ENCODE measurements at regions not wholly inside any gene's neighbourhood (a gene's known extent, or its start where the extent isn't known, plus 50 kb on each side); places are given as distances from the start of the nearest gene placed in this dataset.

DNA sequence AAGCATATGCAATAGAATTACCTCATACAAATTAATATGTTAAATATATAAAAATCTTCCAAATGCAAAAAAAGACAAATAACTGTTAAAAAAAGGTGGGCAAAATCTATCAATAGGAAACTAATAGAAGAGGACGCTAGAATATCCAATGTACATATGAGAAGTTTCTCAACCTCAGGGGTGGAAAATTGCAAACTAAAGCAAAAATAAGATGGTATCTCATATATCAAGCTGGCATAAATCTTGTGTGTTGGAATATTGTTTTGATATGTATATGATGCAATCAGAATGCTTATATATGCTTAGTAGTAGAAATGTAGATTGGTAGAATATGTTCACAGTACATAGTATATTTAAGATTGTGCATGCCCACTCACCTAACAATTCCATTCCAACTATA, 395.0 kb upstream of the OPRM1 start:
- 90 to 94% methylated on average over 1 of the region's 1 CpG for WGBS, 2 donors
- no peaks in the 10 kb centered on the region for H3K9me3 ChIP-seq
- no peaks in the 10 kb centered on the region for H3K4me1 ChIP-seq
- DNase-seq: no peak
- H3K36me3 ChIP-seq: no peaks in the 10 kb centered on the region
- no peak overlapping the region for H3K4me3 ChIP-seq
- H3K27ac ChIP-seq: no peak overlapping the region
- H3K27me3 ChIP-seq: no peaks in the 10 kb centered on the region
- TF ChIP-seq POLR2AphosphoS5 (IDR thresholded peaks at IDR 0.05) (no peak), POLR2A (IDR thresholded peaks at IDR 0.05) (no peak), EP300 (IDR thresholded peaks at IDR 0.05) (no peak)
- TF ChIP-seq, protein P1, sequence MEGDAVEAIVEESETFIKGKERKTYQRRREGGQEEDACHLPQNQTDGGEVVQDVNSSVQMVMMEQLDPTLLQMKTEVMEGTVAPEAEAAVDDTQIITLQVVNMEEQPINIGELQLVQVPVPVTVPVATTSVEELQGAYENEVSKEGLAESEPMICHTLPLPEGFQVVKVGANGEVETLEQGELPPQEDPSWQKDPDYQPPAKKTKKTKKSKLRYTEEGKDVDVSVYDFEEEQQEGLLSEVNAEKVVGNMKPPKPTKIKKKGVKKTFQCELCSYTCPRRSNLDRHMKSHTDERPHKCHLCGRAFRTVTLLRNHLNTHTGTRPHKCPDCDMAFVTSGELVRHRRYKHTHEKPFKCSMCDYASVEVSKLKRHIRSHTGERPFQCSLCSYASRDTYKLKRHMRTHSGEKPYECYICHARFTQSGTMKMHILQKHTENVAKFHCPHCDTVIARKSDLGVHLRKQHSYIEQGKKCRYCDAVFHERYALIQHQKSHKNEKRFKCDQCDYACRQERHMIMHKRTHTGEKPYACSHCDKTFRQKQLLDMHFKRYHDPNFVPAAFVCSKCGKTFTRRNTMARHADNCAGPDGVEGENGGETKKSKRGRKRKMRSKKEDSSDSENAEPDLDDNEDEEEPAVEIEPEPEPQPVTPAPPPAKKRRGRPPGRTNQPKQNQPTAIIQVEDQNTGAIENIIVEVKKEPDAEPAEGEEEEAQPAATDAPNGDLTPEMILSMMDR (IDR thresholded peaks at IDR 0.05): no peak
- intact Hi-C loops (cut with DNase I): no loop called here

DNA sequence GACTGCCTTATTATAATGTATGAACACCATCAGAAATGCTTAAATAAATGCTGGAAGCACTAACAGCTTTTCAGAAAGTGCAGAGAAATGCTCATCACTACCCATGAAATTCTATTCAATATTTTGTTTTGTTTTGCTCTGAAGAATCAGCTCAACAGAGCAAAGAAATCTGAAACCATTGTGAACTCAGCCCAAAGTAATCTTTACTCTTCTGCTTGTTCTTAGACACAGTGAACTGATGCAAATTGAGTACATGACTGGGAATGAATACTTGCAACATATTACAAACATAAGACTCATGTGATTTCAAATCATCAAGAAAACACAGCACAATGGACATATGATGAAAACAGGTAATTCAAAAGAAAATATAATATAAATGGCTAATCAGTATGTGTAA, 404.6 kb upstream of the OPRM1 start:
- intact Hi-C loops (cut with DNase I): no loop called here
- H3K36me3 ChIP-seq: no peaks in the 10 kb centered on the region
- no peaks in the 10 kb centered on the region for H3K9me3 ChIP-seq
- H3K27ac ChIP-seq: no peak overlapping the region
- DNase-seq: no peak
- no peaks in the 10 kb centered on the region for H3K4me1 ChIP-seq
- H3K27me3 ChIP-seq: no peaks in the 10 kb centered on the region
- no peak for TF ChIP-seq POLR2A (IDR thresholded peaks at IDR 0.05)
- TF ChIP-seq, protein P1 (IDR thresholded peaks at IDR 0.05): no peak
- no peak for TF ChIP-seq POLR2AphosphoS5 (IDR thresholded peaks at IDR 0.05)
- TF ChIP-seq EP300 (IDR thresholded peaks at IDR 0.05): no peak
- no peak overlapping the region for H3K4me3 ChIP-seq

DNA sequence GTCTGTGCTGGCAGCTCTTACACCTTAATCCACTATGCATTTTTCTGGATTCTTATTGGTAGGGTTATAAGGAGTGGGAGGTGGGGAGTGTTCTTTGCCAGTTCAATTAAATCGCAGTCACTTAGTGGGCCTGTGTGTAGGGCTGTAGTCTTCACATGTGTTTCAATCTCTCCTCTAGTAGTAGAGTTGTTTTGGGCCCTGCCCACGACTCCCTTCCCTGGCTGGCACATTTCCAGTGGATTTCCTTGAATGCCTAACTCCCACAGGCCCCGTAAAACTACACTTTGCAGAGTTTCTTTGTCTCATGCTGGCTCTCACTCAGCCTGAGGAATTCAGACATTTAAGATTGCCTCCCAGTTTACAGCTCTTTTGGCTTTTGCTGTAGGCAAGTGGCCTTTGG, 414.0 kb upstream of the OPRM1 start:
- no peak for DNase-seq
- H3K27me3 ChIP-seq: no peaks in the 10 kb centered on the region
- intact Hi-C loops (cut with DNase I): no loop called here
- no peak overlapping the region for H3K27ac ChIP-seq
- H3K36me3 ChIP-seq: no peaks in the 10 kb centered on the region
- H3K4me3 ChIP-seq: no peak overlapping the region
- no peaks in the 10 kb centered on the region for H3K9me3 ChIP-seq
- WGBS, 2 donors: 17 to 37% methylated on average over 3 of the region's 3 CpGs
- no peaks in the 10 kb centered on the region for H3K4me1 ChIP-seq
- TF ChIP-seq POLR2A (IDR thresholded peaks at IDR 0.05) (no peak), EP300 (IDR thresholded peaks at IDR 0.05) (no peak), POLR2AphosphoS5 (IDR thresholded peaks at IDR 0.05) (no peak)
- TF ChIP-seq, protein P1 (IDR thresholded peaks at IDR 0.05): no peak

DNA sequence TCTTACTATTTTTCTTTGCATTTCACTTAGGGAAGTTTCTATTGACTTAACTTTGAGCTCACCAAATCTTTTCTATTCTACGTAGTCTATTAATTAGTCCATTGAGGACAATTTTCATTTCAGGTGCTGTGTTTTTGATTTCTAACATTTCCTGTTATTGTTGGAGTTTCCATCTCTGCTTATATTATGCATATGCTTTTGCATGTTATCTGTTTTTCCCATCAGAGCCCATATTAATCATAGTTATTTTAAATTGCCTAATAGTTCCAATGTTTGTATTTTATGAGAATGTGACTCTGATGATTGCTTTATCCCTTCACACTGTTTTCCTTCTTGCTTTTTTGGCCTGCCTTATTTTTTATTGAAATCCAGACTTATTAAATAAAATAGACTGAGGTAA, 414.5 kb upstream of the OPRM1 start:
- TF ChIP-seq POLR2A (IDR thresholded peaks at IDR 0.05) (no peak), EP300 (IDR thresholded peaks at IDR 0.05) (no peak), POLR2AphosphoS5 (IDR thresholded peaks at IDR 0.05) (no peak)
- TF ChIP-seq, protein P1 (IDR thresholded peaks at IDR 0.05): no peak

DNA sequence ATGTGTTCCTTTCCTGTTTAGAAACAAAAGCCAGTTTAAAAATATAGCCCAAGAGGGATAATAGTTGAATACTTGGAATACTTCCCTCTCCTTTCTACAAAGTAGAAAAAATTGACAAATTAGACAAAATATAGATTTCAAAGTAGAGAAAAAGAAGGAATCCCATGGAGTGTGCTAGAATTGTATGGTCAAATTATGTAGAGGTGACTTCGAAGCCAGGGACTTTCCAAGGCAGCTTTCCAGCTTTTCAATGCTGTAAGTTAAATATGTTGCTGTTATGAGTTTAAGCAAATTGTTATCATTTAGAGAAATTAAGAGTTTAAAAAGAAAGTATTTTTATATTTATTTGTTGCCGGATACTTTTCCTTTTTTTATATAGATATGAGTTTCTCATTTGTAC, 415.5 kb upstream of the OPRM1 start:
- DNase-seq: no peak
- H3K27ac ChIP-seq: no peak overlapping the region
- TF ChIP-seq, protein P1 (IDR thresholded peaks at IDR 0.05): no peak
- TF ChIP-seq POLR2A (IDR thresholded peaks at IDR 0.05): no peak
- TF ChIP-seq EP300 (IDR thresholded peaks at IDR 0.05): no peak
- TF ChIP-seq POLR2AphosphoS5 (IDR thresholded peaks at IDR 0.05): no peak
- H3K4me3 ChIP-seq: no peak overlapping the region
- no peaks in the 10 kb centered on the region for H3K36me3 ChIP-seq
- WGBS, 2 donors: 76 to 88% methylated on average over 2 of the region's 2 CpGs
- no peaks in the 10 kb centered on the region for H3K4me1 ChIP-seq
- H3K9me3 ChIP-seq: no peaks in the 10 kb centered on the region
- intact Hi-C loops (cut with DNase I): no loop called here
- H3K27me3 ChIP-seq: no peaks in the 10 kb centered on the region

More for the DNA sequence above, 414.5 kb upstream of the OPRM1 start:
- Histone ChIP-seq H3K36me3 (no peaks in the 10 kb centered on the region), H3K27ac (no peak overlapping the region), H3K4me3 (no peak overlapping the region), H3K4me1 (no peaks in the 10 kb centered on the region), H3K9me3 (no peaks in the 10 kb centered on the region), H3K27me3 (no peaks in the 10 kb centered on the region)
- intact Hi-C loops (cut with DNase I): no loop called here
- WGBS, 2 donors: 87 to 95% methylated on average over 1 of the region's 1 CpG
- DNase-seq: no peak
